CD4-positive, alpha-beta T cell treated with Interleukin-12 subunit alpha and Interleukin-12 subunit beta, for 1 hour (primary cell): ENCODE measurements at regions not wholly inside any gene's neighbourhood (a gene's known extent, or its start where the extent isn't known, plus 50 kb on each side); places are given as distances from the start of the nearest gene placed in this dataset.
"Not testable (repeated sequence)": the region's sequence is repeated elsewhere in the genome, so short reads cannot be mapped to it uniquely, and the experiment has no call there.

ENCODE experiments used
- DNase-seq: peaks from one replicate; pipeline ENCODE4 v3.0.0-alpha.2; 2020

DNA sequence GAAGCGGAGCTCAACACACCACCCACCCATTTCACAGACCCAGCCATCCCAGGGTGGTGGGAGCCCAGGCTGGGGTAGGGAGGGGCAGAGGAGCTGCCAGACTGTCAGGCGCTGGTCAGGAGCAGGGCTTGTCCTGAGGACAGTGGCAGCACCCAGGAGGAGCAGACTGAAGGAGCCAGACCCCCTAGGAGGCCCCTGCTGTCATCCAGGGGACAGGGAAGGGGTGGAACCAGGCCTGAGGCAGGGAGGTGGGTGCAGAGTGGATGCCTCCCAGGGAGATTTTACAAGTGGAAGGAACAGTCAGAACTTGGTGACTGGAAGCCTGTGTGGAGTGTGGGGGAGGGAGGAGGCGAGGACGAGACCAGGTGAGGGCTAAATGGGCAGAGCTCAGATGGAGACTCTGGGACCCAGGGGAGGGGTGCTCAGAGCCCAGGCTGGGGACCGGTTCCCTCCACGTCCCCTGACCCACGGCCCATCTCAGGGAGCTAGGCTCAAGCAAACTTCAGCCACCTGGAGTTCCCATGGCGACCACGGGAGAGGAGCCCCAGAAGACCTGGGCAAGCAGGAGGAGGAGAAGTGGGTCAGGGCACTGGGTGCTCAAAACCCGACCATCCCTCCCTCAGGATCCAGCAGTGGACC lies 215.4 kb downstream of the TBC1D2B start:
- DNase-seq = not testable (repeated sequence)

DNA sequence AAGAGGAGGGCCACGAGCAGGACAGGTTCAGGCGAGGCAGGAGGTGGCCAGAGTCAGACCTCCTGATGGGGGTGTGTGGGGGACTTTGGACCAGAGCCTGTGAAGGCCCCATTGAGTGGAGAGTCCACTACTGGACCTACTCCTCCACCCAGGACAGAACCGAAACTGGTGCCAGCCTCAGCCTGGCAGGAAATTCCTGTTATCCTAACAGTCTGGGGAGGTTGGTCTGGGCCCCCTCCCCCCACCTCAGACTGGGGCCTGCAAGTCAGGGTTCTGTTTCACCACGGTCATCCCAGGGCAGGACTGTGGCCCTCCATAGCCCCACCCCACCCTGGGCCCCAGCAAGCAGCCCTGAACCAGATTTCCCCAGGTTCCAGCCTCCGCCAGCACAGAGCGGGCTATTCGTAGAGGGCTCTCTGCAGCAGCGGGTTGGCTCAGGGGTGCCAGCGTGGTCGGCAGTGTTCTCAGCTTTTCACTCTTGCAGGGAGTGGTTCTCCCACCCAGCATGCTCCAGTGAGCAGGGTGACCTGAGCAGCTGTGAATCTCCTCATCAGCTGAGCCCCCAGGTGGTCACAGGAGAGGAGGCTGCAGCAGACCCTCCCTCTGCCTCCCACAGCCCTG lies 217.3 kb downstream of the TBC1D2B start:
- no peak for DNase-seq

DNA sequence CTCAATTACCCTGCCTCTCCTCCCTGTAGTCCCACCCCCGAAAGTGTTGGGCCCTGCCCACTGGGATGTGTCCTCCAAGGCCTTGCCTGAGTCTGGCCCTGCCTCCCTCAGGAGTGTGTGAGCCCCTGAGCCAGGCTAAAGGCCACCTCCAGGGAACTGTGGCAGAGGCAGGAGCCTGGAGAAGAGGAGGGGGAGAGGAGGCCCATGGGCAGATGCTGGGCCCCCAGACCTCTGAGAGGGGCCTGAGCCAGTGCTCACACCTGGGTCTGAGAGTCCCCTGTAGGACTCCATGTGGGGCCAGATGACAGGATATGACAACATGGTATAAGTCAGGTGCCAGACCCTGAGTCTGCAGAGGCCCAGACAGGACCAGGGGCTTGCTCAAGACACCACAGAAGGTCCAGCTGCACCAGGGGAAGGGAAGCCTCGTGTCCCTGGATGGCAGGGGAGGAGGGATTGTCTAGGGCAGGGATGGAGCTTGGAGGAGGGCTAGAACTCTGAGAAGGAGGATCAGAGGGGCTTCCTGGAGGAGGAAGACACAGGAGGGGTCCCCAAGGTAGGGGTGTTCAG lies 217.9 kb downstream of the TBC1D2B start:
- no peak for DNase-seq

DNA sequence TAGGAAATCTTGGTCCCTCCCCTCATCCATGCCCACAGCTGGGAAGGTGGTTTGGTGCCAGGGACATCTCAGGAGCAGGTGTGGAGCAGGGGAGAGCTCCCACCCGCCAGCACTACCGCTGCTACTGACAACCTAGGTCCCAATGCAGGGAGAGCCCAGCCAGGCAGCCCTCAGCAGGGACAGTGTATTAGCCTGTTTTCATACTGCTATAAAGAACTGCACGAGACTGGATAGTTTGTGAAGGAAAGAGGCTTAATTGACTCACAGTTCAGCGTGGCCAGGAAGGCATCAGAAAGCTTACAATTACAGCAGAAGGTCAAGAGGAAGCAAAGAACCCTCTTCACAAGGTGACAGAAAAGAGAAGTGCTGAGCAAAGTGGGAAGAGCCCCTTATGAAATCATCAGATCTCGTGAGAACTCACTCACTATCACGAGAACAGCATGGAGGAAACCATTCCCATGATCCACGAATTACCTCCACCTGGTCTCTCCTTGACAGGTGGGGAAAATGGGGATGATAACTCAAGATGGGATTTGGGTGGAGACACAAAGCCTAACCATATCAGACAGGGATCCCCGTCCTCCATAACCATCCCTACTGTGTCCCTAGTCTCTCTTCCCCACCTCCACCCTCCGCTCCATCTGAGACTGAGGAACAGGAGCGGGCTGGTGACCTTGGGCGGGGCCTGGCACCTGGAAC lies 218.6 kb downstream of the TBC1D2B start:
- DNase-seq = no peak

DNA sequence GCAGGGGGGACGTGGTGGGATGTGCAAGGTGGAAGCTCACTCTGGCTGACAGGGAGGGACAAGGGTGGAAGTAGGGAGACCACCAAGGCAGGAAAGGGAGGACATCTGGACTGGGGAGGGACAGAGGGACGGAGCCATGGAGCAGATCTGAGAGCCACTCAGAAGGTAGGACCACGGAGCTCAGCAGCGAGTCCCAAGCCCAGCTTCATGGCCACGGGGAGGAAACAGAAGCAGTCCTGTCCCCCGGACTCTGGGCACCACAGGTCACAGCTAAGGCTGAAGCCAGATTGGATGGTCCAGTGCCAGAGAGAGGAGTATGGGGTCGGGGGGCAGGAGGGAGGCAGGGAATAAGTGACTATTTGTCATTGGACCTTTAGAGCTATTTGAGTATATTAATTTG lies 220.1 kb downstream of the TBC1D2B start:
- no peak for DNase-seq

DNA sequence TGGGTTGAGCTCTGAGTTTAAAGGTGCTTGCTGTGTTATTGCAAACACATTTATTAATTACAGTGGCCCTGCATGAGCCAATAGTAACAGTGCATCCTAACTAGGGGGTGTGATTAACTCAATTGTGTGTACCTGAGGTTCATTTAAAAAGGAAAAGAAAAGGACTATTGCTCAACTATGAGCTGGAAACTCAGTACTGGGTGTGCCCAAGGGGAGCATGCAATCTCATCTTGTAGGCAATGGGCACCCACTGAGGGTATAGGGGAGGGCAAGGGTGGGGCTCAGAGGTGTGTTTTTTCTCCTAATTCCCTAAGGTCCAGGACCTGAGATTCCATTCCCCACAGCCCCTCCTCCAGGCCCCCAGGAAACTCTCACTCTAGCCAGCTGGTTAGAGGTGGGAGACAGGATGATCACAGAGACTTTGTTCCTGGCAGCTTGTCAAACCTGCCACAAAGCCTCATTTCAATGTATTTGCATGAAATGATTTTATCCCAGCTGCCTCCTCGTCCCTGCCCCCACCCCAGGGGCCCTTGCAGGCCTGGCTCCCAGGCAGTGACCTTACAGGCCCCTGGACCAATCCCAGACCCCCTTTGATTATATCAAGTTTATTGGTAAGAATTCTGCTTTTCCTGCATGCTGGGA lies 220.7 kb downstream of the TBC1D2B start:
- no peak for DNase-seq

DNA sequence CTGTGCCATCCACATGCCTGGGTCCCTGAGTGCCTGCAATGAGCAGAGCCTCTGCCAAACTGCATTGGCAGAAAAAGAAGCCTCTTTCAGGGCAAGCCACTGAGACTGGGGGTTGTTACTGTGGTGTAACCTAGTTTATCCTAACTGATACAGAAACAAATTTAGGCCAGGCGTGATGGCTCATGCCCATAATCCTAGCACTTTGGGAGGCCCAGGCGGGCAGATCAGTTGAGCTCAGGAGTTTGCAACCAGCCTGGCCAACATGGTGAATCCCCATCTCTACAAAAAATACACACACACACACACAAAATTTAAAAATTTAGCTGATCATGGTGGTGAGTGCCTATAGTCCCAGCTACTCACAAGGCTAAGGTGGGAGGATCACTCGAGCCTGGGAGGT lies 221.6 kb downstream of the TBC1D2B start:
- no peak for DNase-seq

DNA sequence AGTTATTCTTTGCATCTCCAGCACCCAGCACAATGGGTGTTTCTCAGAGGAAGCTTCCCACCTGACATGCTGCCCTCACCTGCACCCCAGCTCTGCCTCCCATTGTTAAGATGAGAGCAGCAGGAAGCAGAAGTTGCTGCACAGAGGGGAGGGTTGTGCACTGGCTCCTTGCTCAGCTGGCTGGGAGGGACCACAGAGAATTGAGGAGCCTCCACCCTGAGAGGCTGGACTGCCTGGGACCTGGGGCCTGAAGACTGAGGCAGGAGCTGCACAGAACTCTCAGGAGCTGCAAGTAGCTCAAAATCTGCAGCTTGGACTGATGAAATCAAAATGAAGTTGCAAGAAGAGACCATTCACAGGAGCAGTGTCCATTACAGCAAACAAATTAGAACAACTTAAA lies 222.3 kb upstream of the LINGO1 start:
- DNase-seq = no peak

DNA sequence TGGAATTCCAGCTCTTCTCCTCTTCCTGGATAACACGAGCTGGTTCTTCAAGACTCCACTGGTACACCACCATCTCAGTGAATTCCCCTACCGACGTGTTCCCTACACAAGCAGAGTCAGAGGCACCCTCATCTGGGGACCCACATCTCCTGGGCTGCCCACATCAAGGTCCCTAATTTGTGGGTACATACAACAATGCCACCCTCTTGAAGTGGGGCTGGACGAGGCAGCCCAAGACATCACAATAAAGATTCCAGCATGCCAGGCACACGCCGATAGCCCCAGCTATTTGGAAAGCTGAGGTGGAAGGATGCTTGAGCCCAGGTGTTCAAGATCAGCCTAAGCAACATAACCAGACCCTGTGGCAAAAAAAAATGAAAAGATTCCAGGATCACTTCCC lies 221.2 kb upstream of the LINGO1 start:
- DNase-seq = no peak

DNA sequence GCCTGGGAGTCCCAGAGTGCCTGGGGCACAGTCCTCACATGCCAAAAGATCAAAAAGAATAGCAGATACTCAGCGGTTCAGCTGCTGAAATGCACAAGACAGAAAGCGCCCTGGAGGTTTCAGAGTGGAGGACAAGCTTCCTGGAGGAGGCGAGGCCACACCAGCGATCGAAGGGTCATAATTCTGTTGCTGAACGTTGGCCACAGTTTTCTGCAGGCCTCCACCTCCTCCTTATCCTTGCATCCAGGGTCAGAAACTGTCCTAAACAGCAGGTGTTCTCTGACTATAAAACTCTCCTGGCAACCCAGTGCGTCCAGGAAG lies 220.3 kb upstream of the LINGO1 start:
- DNase-seq = no peak

DNA sequence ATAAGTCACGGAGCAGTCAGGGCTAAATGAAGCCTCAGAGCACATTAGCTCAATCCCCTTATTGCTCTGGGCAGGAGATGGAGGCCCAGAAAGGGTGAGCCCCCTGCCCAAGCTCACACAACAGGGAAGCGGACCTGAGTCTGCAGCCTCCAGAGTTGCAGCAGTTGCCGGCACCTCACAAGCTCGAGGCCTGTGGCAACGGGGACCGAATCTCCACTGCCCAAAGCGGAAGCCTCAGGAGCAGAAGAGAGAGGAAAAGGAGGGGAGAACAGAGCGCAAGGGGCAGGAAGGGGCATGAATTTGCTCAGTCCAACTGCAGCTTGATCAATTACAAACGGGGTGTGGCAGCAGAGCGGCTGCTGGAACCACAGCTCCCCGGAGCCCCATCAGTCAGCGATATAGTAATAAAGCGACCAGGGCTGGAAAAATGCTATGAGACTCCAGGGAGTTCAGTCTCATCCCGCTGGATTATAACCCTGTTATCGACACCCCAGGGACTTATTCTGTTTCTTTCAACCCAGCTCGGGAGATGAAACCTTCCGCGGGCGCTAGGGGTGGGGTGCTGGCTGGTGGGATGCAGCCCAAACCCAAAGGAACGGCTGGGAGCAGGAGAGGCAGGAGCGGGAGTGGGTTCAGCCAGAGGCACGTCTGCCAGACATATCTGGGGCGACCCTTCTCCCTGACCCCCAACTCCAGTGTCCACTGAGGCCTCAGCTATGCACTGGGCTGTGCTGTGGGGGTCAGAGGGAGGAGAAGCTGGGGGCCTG lies 219.7 kb upstream of the LINGO1 start:
- no peak for DNase-seq

DNA sequence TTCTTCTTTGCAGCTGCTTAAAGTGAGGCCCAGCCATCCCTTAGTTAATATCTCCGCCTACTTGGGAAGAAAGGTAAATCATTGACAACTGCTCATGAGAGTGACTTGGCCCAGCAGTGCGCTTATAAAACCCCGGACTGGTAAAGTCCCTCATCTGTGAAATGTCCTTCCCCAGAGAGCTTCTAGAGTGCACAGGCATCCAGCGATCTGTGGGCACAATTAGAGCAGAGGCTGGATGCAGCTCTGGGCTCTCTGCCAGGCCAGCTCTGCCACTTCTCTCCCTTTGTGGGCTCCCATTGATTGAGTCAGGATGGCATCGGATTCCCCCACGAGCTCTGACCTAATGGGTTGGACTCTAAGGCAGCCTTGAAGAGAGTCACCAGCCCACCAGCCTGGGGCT lies 219.0 kb upstream of the LINGO1 start:
- DNase-seq = no peak

DNA sequence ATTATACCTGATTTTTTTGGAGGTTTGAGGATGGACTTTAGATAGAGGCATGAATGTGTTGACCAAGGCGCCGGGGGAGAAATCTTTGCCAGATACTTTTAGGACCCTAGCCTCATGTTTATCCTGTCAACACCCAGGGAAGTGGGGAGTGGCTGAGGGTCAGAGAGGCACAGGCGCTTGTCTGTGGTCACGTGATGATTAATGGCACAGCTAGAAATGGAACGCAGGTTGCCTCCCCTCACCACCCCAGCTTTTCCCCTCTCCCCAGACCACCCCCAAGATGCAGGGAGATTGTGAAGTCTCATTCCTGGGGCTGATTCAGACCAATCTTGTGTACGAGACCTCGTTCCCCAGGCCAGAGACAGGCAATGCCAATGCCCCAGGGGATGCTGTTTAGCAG lies 218.4 kb upstream of the LINGO1 start:
- no peak for DNase-seq

DNA sequence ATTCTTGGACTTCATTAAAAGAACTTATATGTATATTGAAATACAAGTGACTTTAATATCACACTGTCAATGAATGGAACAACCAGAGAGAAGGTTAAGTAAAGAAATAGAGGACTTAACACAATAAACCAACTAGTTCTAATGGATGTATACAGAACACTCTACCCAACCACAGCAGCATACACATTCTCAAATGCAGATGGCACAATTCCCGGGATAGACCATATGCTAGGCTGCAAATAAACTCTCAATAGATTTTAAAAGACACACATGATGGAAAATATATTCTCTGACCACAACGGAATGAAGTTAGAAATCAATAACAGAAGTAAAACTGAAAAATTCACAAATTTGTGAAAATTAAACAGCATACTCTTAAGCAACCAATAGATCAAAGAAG lies 214.3 kb upstream of the LINGO1 start:
- no peak for DNase-seq

DNA sequence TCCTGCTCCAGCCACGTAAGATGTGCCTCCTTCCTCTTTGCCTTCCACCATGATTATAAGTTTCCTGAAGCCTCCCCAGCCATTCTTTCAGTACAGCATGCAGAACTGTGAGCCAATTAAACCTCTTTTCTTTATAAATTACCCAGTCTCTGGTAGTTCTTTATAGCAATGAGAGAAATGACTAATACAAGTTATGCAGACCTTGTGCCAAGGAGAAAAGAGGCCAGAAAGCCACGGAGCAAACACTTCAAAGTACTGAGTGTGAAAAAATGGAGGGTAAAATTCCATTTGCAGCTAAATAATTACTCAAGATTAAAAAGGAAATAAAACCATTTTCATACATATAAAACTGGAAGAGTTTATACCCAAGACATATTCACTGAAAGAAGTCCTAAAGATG lies 213.6 kb upstream of the LINGO1 start:
- no peak for DNase-seq

DNA sequence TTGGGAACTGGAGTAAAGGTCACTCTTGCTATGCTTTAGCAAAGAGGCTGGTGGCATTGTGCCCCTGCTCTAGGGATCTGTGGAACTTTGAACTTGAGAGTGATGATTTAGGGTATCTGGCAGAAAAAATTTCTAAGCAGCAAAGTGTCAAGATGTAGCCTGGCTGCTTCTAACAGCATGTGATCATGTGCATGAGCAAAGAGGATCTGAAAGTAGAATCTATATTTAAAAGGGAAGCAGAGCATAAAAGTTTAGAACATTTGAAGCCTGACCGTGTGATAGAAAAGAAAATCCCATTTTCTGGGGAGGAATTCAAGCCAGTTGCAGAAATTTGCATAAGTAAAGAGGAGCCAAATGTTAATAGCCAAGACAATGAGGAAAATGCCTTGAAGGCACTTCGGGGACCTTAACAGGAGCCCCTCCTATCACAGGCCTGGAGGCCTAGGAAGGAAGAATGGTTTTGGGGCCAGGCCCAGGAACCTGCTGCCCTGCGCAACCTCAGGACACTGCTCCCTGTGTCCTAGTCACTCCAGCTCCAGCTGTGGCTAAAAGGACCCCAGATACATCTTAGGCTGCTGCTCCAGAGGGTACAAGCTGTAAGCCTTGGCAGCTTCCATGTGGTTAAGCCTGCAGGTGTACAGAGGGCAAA lies 212.2 kb upstream of the LINGO1 start:
- DNase-seq = no peak

DNA sequence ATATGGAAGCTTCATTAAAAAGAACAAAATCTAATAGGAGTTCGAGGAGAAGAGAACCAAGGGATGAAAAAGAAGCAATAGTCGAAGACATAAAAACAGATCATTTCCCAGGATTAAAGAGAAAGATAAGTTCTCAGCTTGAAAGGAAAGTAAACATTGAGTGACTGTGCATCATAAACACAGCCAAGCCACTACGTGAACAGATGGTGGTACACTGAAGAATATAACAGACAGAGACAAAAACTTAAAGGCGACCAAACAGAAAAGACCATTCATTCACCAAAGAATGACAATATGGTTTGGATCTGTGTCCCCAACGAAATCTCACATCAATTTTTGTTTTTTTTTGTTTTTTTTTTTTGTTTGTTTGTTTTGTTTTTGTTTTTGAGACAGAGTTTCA lies 210.8 kb upstream of the LINGO1 start:
- DNase-seq = no peak

DNA sequence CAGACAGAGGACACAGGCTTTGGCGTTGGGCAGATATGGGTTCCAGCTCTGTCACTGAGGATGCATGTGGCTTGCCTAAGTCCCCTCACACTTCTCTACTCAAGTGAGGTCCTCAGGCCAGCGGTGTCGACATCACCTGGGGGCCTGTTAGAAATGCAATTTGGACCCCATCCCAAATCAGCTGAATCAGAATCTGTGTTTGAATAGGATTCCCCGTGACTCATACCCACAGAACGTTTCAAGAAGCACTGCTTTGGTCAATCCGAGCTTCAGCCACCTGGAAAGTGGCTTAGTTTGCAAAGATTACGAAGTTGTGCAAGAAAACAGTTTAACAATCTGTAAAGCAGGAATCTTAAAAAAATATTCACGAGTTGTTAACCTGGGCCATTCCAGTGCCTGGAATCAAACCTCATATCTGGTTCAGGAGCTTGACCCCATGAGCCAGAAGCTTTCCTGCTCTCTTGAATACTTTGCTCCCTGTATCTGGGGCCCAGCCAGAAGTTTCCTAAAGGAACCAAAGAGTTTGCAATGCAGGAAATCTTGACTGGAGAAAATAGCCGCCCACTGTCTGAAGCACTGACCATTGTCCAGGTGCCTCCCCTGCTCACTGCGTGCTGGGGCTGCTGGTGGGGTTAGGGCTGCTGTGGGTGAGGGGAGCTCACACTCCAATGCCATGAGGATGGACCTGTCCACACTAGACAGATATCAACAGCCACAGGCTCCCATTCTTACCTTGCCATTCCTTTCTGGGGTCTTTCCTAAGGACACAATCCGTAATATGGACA lies 208.5 kb upstream of the LINGO1 start:
- DNase-seq = no peak

DNA sequence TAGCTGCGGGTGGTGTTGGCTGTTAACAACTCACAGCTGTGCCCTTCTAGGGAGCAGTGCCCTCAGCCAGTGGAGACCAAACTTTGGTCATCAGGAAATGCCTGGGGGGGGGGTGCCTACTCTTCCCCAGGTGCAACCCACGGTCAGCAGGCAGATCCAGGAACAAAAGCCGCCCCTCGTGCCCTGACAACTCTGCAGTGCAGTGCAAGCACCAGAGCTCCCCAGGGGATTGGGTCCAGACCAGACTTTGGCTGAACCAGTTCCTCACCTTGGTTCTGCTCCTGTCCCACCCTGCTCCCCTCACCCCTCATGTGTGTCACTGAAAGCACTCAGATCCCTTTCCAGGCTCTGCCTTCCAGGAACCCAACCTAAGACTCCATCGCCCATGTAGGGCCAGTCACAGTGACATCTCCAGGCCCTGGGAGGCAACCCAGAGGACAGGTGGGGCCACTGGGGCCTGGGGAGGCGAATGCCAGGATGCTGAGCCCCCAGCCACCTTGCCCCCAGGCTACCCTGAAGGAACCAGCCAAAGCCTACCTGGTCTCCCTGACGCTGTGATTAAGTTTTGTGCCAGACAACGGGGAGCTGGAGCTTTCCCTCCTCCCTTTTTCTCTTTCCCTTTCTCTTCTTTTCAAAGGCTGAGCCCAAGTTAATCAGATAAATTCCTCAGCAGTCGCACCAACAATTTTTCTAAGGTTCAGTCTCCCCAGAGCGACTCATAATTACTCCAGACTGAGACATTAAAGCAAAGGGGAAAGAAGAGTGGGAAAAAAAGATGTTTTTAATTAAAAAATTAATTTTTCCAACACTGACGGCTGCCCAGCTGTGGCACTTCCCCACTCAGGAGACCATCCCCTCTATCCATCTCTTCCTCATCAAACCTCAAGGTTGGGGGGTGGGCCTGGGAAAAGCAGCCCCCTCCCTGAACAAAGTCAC lies 207.5 kb upstream of the LINGO1 start:
- no peak for DNase-seq

DNA sequence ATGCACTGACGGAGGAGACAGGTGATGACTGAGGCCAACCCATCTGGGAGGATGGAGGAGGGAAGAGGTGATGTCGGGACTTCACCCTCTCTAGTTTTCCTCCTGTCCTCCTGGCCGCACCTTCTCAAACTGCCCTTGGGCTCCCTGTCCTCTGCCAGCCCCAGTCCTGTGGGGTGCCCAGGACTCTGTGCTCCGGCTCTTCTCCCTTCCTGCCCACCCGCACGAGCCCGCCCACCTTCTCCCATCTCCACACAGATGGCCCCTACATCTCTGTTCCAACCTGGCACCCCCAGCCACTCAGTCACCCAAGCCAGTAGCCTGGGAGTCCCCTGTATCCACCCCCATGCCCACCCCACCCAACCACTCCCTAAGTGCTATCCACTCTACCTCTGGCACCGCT lies 206.7 kb upstream of the LINGO1 start:
- DNase-seq = no peak

DNA sequence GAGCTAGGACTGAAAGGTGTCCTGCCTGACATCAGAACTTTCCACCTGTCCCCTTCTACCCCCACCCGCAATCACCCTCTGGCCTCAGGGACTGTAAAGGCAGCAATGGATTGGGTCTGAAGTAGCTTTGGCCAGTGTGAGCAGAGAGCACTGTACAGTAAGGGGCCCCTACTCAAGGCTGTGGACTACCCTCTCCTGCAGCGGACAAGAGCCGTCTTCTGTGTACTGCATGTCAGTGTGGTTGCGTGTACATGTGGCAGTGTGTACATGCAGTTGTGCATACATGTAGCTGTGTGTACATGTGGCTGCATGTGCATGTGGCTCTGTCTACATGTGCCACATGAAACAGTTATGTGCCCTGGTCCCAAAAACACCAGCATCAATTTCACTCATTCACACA lies 205.9 kb upstream of the LINGO1 start:
- DNase-seq = no peak
